ENCODE measurements at regions not wholly inside any gene's neighbourhood (a gene's known extent, or its start where the extent isn't known, plus 50 kb on each side); places are given as distances from the start of the nearest gene placed in this dataset.

GRCh38 chr2:105686588-105686987 lies 58.1 kb upstream of the NCK2 start:
- Histone ChIP-seq H2BK120ac (ENCODE audit: insufficient read depth, low read length, poor library complexity) (no peak overlapping the region), H3K14ac (ENCODE audit: low read length) (no peak overlapping the region)

GRCh38 chr2:105683011-105683492 lies 61.7 kb upstream of the NCK2 start:
- Histone ChIP-seq H3K79me2 (ENCODE audit: control insufficient read depth, insufficient read depth, low read length, poor library complexity) (no peaks in the 10 kb centered on the region), H2BK5ac (ENCODE audit: low read depth, low read length, poor library complexity) (no peak overlapping the region), H3K9ac (ENCODE audit: low read length) (no peak overlapping the region), H3K18ac (ENCODE audit: low read length) (no peak overlapping the region), H2BK120ac (ENCODE audit: insufficient read depth, low read length, poor library complexity) (no peak overlapping the region), H3K9me3 (ENCODE audit: insufficient read depth, low read depth, low read length) (peaks cover under 1% of the 10 kb centered on the region), H2AFZ (ENCODE audit: insufficient read depth, low read length, poor library complexity) (no peak overlapping the region), H3K4me3 (ENCODE audit: low read depth, low read length) (no peak overlapping the region), H3K27me3 (ENCODE audit: insufficient read depth, low read length) (no peaks in the 10 kb centered on the region), H3K4ac (ENCODE audit: low read depth, low read length) (no peak overlapping the region), H4K91ac (ENCODE audit: low read depth, low read length) (no peak overlapping the region), H3K4me2 (ENCODE audit: low read length) (no peak overlapping the region), H3K27ac (ENCODE audit: low read depth, low read length) (no peak overlapping the region), H3K36me3 (ENCODE audit: control insufficient read depth in 1 of 2, insufficient read depth in 2 of 2, low read length in 2 of 2) (no peaks in the 10 kb centered on the region), H2AK5ac (ENCODE audit: low read length) (no peak overlapping the region), H4K8ac (ENCODE audit: low read depth, low read length) (no peak overlapping the region), H3K23ac (ENCODE audit: low read length) (no peak overlapping the region), H4K12ac (ENCODE audit: low read depth, low read length) (no peak overlapping the region), H2BK12ac (ENCODE audit: low read length) (no peak overlapping the region), H3K79me1 (ENCODE audit: low read length) (no peaks in the 10 kb centered on the region), H3K4me1 (ENCODE audit: control insufficient read depth in 1 of 2, insufficient read depth in 2 of 2, low read length in 2 of 2) (no peaks in the 10 kb centered on the region), H3K14ac (ENCODE audit: low read length) (no peak overlapping the region)
- no peak for DNase-seq

More at GRCh38 chr2:105686588-105686987, 58.1 kb upstream of the NCK2 start:
- Histone ChIP-seq H3K79me1 (ENCODE audit: low read length) (no peaks in the 10 kb centered on the region), H2AK5ac (ENCODE audit: low read length) (no peak overlapping the region), H3K23ac (ENCODE audit: low read length) (no peak overlapping the region), H3K4me1 (ENCODE audit: control insufficient read depth in 1 of 2, insufficient read depth in 2 of 2, low read length in 2 of 2) (no peaks in the 10 kb centered on the region), H3K9me3 (ENCODE audit: insufficient read depth, low read depth, low read length) (no peaks in the 10 kb centered on the region), H3K27me3 (ENCODE audit: insufficient read depth, low read length) (no peaks in the 10 kb centered on the region), H3K4ac (ENCODE audit: low read depth, low read length) (no peak overlapping the region), H3K27ac (ENCODE audit: low read depth, low read length) (no peak overlapping the region), H3K79me2 (ENCODE audit: control insufficient read depth, insufficient read depth, low read length, poor library complexity) (no peaks in the 10 kb centered on the region), H3K4me3 (ENCODE audit: low read depth, low read length) (no peak overlapping the region), H2AFZ (ENCODE audit: insufficient read depth, low read length, poor library complexity) (no peak overlapping the region), H3K4me2 (ENCODE audit: low read length) (no peak overlapping the region), H2BK12ac (ENCODE audit: low read length) (no peak overlapping the region), H4K8ac (ENCODE audit: low read depth, low read length) (no peak overlapping the region), H2BK5ac (ENCODE audit: low read depth, low read length, poor library complexity) (no peak overlapping the region), H3K18ac (ENCODE audit: low read length) (no peak overlapping the region), H4K91ac (ENCODE audit: low read depth, low read length) (no peak overlapping the region), H3K9ac (ENCODE audit: low read length) (no peak overlapping the region), H4K12ac (ENCODE audit: low read depth, low read length) (no peak overlapping the region), H3K36me3 (ENCODE audit: control insufficient read depth in 1 of 2, insufficient read depth in 2 of 2, low read length in 2 of 2) (no peaks in the 10 kb centered on the region)
- DNase-seq, result no peak
- WGBS (ENCODE audit: extremely low coverage, insufficient coverage, insufficient read length), result no CpG with 5 or more reads among the region's 5 CpGs

GRCh38 chr2:105682401-105682800 lies 62.3 kb upstream of the NCK2 start:
- Histone ChIP-seq H3K4me1 (ENCODE audit: control insufficient read depth in 1 of 2, insufficient read depth in 2 of 2, low read length in 2 of 2) (no peaks in the 10 kb centered on the region), H3K4me2 (ENCODE audit: low read length) (no peak overlapping the region), H3K27ac (ENCODE audit: low read depth, low read length) (no peak overlapping the region)

GRCh38 chr2:105681927-105682326 lies 62.8 kb upstream of the NCK2 start:
- H3K27ac ChIP-seq (ENCODE audit: low read depth, low read length), result no peak overlapping the region
- H3K4me2 ChIP-seq (ENCODE audit: low read length), result no peak overlapping the region
- no peak for DNase-seq
- H3K9ac ChIP-seq (ENCODE audit: low read length), result no peak overlapping the region
- no CpG with 5 or more reads among the region's 2 CpGs for WGBS (ENCODE audit: extremely low coverage, insufficient coverage, insufficient read length)
- H3K36me3 ChIP-seq (ENCODE audit: control insufficient read depth in 1 of 2, insufficient read depth in 2 of 2, low read length in 2 of 2), result no peaks in the 10 kb centered on the region
- no peak overlapping the region for H2AK5ac ChIP-seq (ENCODE audit: low read length)
- no peak overlapping the region for H3K4me3 ChIP-seq (ENCODE audit: low read depth, low read length)
- H4K91ac ChIP-seq (ENCODE audit: low read depth, low read length), result no peak overlapping the region
- H3K23ac ChIP-seq (ENCODE audit: low read length), result no peak overlapping the region
- H2BK5ac ChIP-seq (ENCODE audit: low read depth, low read length, poor library complexity), result no peak overlapping the region
- H2BK12ac ChIP-seq (ENCODE audit: low read length), result no peak overlapping the region
- no peak overlapping the region for H2AFZ ChIP-seq (ENCODE audit: insufficient read depth, low read length, poor library complexity)
- H3K4ac ChIP-seq (ENCODE audit: low read depth, low read length), result no peak overlapping the region
- no peaks in the 10 kb centered on the region for H3K4me1 ChIP-seq (ENCODE audit: control insufficient read depth in 1 of 2, insufficient read depth in 2 of 2, low read length in 2 of 2)
- H2BK120ac ChIP-seq (ENCODE audit: insufficient read depth, low read length, poor library complexity), result no peak overlapping the region
- no peak overlapping the region for H4K8ac ChIP-seq (ENCODE audit: low read depth, low read length)
- no peaks in the 10 kb centered on the region for H3K79me1 ChIP-seq (ENCODE audit: low read length)
- no peaks in the 10 kb centered on the region for H3K79me2 ChIP-seq (ENCODE audit: control insufficient read depth, insufficient read depth, low read length, poor library complexity)
- no peaks in the 10 kb centered on the region for H3K27me3 ChIP-seq (ENCODE audit: insufficient read depth, low read length)
- H3K9me3 ChIP-seq (ENCODE audit: insufficient read depth, low read depth, low read length), result peaks cover 3% of the 10 kb centered on the region
- H3K18ac ChIP-seq (ENCODE audit: low read length), result no peak overlapping the region
- H3K14ac ChIP-seq (ENCODE audit: low read length), result no peak overlapping the region
- no peak overlapping the region for H4K12ac ChIP-seq (ENCODE audit: low read depth, low read length)

More at GRCh38 chr2:105682401-105682800, 62.3 kb upstream of the NCK2 start:
- Histone ChIP-seq H3K36me3 (ENCODE audit: control insufficient read depth in 1 of 2, insufficient read depth in 2 of 2, low read length in 2 of 2) (no peaks in the 10 kb centered on the region), H2AK5ac (ENCODE audit: low read length) (no peak overlapping the region), H4K8ac (ENCODE audit: low read depth, low read length) (no peak overlapping the region), H2BK5ac (ENCODE audit: low read depth, low read length, poor library complexity) (no peak overlapping the region), H3K79me1 (ENCODE audit: low read length) (no peaks in the 10 kb centered on the region), H3K4ac (ENCODE audit: low read depth, low read length) (no peak overlapping the region), H2BK12ac (ENCODE audit: low read length) (no peak overlapping the region), H3K27me3 (ENCODE audit: insufficient read depth, low read length) (no peaks in the 10 kb centered on the region), H2AFZ (ENCODE audit: insufficient read depth, low read length, poor library complexity) (no peak overlapping the region), H3K4me3 (ENCODE audit: low read depth, low read length) (no peak overlapping the region), H3K14ac (ENCODE audit: low read length) (no peak overlapping the region), H3K23ac (ENCODE audit: low read length) (no peak overlapping the region), H3K79me2 (ENCODE audit: control insufficient read depth, insufficient read depth, low read length, poor library complexity) (no peaks in the 10 kb centered on the region), H2BK120ac (ENCODE audit: insufficient read depth, low read length, poor library complexity) (no peak overlapping the region), H3K9ac (ENCODE audit: low read length) (no peak overlapping the region), H3K9me3 (ENCODE audit: insufficient read depth, low read depth, low read length) (peaks cover 3% of the 10 kb centered on the region), H4K91ac (ENCODE audit: low read depth, low read length) (no peak overlapping the region), H3K18ac (ENCODE audit: low read length) (no peak overlapping the region), H4K12ac (ENCODE audit: low read depth, low read length) (no peak overlapping the region)
- no peak for DNase-seq
- no CpG with 5 or more reads among the region's 6 CpGs for WGBS (ENCODE audit: extremely low coverage, insufficient coverage, insufficient read length)

Measured in trophoblast cell (in vitro differentiated cells and primary cell).